AG09309 (cell line): ENCODE measurements at regions not wholly inside any gene's neighbourhood (a gene's known extent, or its start where the extent isn't known, plus 50 kb on each side); places are given as distances from the start of the nearest gene placed in this dataset.
"Not testable (repeated sequence)": the region's sequence is repeated elsewhere in the genome, so short reads cannot be mapped to it uniquely, and the experiment has no call there.

Source experiments
- DNase-seq: peaks from one replicate; pipeline ENCODE4 v3.0.0-alpha.2; 2010; ENCODE audit warnings: low read depth
- H3K4me3 ChIP-seq: 2 replicates; pipeline ENCODE4 v1.5.1; 2011; ENCODE audit warnings: mild to moderate bottlenecking, low read depth, low read length, moderate library complexity; ENCODE audit not compliant: control insufficient read depth
- CTCF ChIP-seq: IDR thresholded peaks from 2 replicates; pipeline ENCODE4 v1.5.1; 2011; ENCODE audit warnings: mild to moderate bottlenecking, low read depth, low read length, inconsistent platforms; ENCODE audit not compliant: insufficient read depth, control insufficient read depth; ENCODE audit errors: missing control alignments

GRCh38 chr3:18992709-18993108 is 155.6 kb upstream of the KCNH8 start:
- no peak for TF ChIP-seq CTCF
- no peak overlapping the region for H3K4me3 ChIP-seq
- DNase-seq, result no peak

- DNase-seq, result no peak
- no peak overlapping the region for H3K4me3 ChIP-seq
- no peak for TF ChIP-seq CTCF
Observed at GRCh38 chr3:18989237-18989795, 159.0 kb upstream of the KCNH8 start.

GRCh38 chr3:18988614-18989229 is 159.6 kb upstream of the KCNH8 start:
- no peak for DNase-seq
- no peak overlapping the region for H3K4me3 ChIP-seq
- TF ChIP-seq CTCF, result no peak

- no peak for TF ChIP-seq CTCF
- H3K4me3 ChIP-seq, result no peak overlapping the region
- DNase-seq, result no peak
Observed at GRCh38 chr3:18987862-18988447, 160.4 kb upstream of the KCNH8 start.

- TF ChIP-seq CTCF, result no peak
- no peak for DNase-seq
- no peak overlapping the region for H3K4me3 ChIP-seq
Observed at GRCh38 chr3:18987070-18987469, 161.2 kb upstream of the KCNH8 start.

GRCh38 chr3:18982920-18983319 is 165.4 kb upstream of the KCNH8 start:
- DNase-seq, result no peak
- no peak for TF ChIP-seq CTCF
- no peak overlapping the region for H3K4me3 ChIP-seq

- not testable (repeated sequence) for H3K4me3 ChIP-seq, DNase-seq
Observed at GRCh38 chr3:18976102-18976501, 172.2 kb upstream of the KCNH8 start.
